ENCODE measurements at regions not wholly inside any gene's neighbourhood (a gene's known extent, or its start where the extent isn't known, plus 50 kb on each side); places are given as distances from the start of the nearest gene placed in this dataset.

DNA sequence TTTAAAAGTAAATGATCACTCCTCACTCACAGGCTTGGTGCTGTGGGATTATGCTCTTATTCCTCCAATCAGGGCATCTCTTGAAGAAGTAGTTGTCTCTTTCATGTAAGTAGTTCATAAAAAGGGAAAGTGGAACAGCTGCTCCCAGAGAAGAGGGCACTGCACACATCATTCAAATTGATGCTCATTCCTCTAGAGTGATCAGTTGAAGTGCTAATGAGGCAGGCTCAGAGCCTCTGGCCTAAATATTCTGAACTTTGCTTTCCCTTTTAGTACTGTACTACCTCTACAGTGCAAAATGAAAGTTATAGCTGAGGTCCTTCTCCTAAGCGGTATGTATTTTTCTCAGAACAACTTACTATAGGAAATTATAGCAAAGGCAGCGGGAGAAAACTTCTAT lies 1453.1 kb downstream of the ARAP2 start:
- TF ChIP-seq RAD21 (IDR thresholded peaks at IDR 0.05 in 1 of 2, conservative IDR thresholded peaks at IDR 0.05 in 1 of 2; ENCODE audit: low read depth in 2 of 2, low read length in 2 of 2) (no peak), EZH2 (IDR thresholded peaks at IDR 0.05; ENCODE audit: low read depth, low read length, severe bottlenecking) (no peak), TEAD4 (IDR thresholded peaks at IDR 0.05; ENCODE audit: low read depth, low read length) (no peak)
